ENCODE measurements at regions not wholly inside any gene's neighbourhood (a gene's known extent, or its start where the extent isn't known, plus 50 kb on each side); places are given as distances from the start of the nearest gene placed in this dataset.

GRCh38 chr5:2174538-2174937, 291.8 kb upstream of the IRX4 start:
- no peak overlapping the region for H3K4me3 ChIP-seq (ENCODE audit: low read depth, low read length)
- no peak for DNase-seq (ENCODE audit: low read depth, low spot score)
- no peak for TF ChIP-seq CTCF (IDR thresholded peaks at IDR 0.05; ENCODE audit: insufficient read depth, low read length, missing control alignments)
- POLR2A ChIA-PET: no interaction called here
- CTCF ChIA-PET: no interaction called here

- H3K4me3 ChIP-seq (ENCODE audit: low read depth, low read length): no peak overlapping the region
- no peak for TF ChIP-seq CTCF (IDR thresholded peaks at IDR 0.05; ENCODE audit: insufficient read depth, low read length, missing control alignments)
- POLR2A ChIA-PET: no interaction called here
- CTCF ChIA-PET: no interaction called here
- DNase-seq (ENCODE audit: low read depth, low spot score): no peak
Measured at GRCh38 chr5:2173151-2173834, 290.6 kb upstream of the IRX4 start.

GRCh38 chr5:2172471-2172870, 289.7 kb upstream of the IRX4 start:
- no peak for TF ChIP-seq CTCF (IDR thresholded peaks at IDR 0.05; ENCODE audit: insufficient read depth, low read length, missing control alignments)
- no peak for DNase-seq (ENCODE audit: low read depth, low spot score)
- POLR2A ChIA-PET: no interaction called here
- CTCF ChIA-PET: no interaction called here
- H3K4me3 ChIP-seq (ENCODE audit: low read depth, low read length): no peak overlapping the region

GRCh38 chr5:2170761-2171160, 288.0 kb upstream of the IRX4 start:
- no peak for TF ChIP-seq CTCF (IDR thresholded peaks at IDR 0.05; ENCODE audit: insufficient read depth, low read length, missing control alignments)
- ChIA-PET CTCF (no interaction called here), POLR2A (no interaction called here)
- no peak overlapping the region for H3K4me3 ChIP-seq (ENCODE audit: low read depth, low read length)
- DNase-seq (ENCODE audit: low read depth, low spot score): no peak

GRCh38 chr5:2169850-2170760, 287.4 kb upstream of the IRX4 start:
- CTCF ChIA-PET: no interaction called here

More at GRCh38 chr5:2169850-2170760, 287.4 kb upstream of the IRX4 start:
- POLR2A ChIA-PET: no interaction called here
- TF ChIP-seq CTCF (IDR thresholded peaks at IDR 0.05; ENCODE audit: insufficient read depth, low read length, missing control alignments): no peak
- no peak for DNase-seq (ENCODE audit: low read depth, low spot score)
- H3K4me3 ChIP-seq (ENCODE audit: low read depth, low read length): no peak overlapping the region
